NOMO-1 treated with DMSO at 0.1 percent for 48 hours (cell line): ENCODE measurements at regions not wholly inside any gene's neighbourhood (a gene's known extent, or its start where the extent isn't known, plus 50 kb on each side); places are given as distances from the start of the nearest gene placed in this dataset.
"Not testable (repeated sequence)": the region's sequence is repeated elsewhere in the genome, so short reads cannot be mapped to it uniquely, and the experiment has no call there.

Source experiments
- DNase-seq: peaks from one replicate; lab custom pipeline; 2025; ENCODE audit not compliant: unreplicated experiment; lab: John Stamatoyannopoulos, UW

- no peak for DNase-seq
Measured at GRCh38 chr13:33545492-33545891, 259.9 kb upstream of the STARD13 start.

- no peak for DNase-seq
Measured at GRCh38 chr13:33547035-33547434, 261.5 kb upstream of the STARD13 start.

DNA sequence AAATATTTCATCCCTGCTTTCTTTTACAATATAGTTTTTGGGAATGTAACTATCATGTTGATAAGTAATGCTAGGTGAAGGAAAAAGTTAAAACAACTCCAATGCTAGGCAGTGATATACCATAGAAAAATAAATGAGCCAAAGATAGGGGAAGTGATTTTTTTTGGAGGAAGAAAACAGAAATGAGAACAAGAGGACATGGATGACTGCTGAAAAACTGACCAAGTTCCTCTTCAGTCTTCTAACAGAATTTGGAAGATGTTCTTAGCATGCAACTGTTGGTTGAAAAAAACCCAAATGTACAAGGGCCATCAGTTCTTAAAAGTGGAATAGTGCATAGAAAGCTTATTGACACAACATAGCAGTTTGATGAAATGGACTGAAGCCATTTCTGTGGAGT is 262.5 kb upstream of the STARD13 start:
- peak; percentile 79 for DNase-seq

DNA sequence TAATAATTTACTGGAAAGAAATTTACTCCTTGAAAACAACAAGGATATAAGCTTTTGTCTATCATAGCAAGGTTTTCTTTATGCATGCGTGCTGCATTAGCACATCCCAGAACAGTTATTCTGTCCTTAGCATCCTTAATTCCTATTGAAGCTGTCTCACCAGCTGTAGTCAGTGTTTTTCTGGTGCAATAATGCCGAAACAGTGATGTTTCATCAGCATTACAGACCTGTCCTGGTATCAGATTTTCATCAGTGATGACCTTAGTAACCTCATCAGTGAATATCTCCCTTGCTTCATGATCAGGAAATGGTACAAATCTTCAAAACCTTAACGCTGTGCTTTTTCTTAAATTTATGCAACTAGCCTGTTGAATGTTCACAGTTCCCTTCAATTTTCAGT is 264.7 kb upstream of the STARD13 start:
- DNase-seq, result no peak

GRCh38 chr13:33550885-33551284 is 265.3 kb upstream of the STARD13 start:
- peak; percentile 18 for DNase-seq

DNA sequence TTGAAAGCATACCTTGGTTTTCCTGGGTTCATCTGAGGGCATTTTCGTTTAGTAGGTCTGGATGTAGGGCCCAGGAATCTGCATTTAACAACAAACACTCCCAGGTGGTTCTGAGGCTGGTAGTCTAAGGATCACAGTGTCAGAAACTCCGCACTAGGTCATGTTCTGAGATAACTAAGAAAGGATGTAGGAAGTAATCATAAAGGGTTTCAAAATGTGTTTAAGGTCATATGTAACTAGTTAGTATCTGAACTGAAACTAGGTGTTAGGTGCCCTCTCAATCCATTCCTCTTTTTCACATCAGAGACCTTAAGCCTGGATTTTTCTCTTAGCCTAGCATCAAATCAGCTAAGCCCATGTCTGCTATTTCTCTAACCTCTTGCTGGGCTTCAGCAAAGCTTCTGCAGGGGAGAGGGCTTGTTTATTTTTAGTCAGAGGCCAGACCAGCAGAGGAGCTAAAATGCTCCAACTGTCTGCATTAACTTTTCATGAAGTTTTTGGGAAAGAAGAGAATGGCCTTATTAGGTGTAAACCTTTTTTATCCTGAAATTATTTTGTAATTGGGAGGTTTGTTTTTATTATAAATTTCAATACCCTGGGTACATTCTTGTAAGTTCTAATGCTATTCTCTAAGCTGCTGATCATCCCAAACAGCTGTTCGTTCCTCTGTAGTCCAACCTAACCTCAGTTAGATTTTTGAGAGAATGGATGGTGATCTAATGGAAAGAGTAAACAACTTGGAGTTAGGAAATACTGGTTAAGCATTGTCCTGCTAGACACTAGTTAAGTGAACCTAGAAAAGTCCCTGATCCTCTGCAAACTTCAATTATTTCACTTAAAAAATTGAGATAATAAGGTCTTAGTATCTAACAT is 262.8 kb upstream of the RFC3 start:
- DNase-seq, result no peak

- no peak for DNase-seq
Measured at GRCh38 chr13:33556828-33557227, 261.1 kb upstream of the RFC3 start.

DNA sequence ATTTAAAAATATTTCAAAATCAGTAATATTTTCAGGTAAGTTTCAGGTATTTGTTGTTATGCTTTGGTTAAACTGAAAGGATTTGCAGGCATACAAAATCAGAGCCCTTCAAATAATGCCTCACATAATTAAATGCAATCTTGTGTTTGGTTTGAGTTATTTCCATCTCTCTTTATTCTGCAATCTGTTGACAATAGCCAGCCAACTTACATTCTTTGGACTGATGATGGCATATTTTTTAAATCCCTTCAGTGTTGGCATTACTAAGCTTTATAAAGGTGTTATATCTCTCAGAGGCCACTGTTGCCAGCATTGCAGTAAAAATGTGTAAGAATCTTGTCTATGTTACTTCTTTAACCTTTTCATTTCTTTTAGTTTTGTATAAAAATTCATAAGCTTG is 257.2 kb upstream of the RFC3 start:
- DNase-seq, result no peak

DNA sequence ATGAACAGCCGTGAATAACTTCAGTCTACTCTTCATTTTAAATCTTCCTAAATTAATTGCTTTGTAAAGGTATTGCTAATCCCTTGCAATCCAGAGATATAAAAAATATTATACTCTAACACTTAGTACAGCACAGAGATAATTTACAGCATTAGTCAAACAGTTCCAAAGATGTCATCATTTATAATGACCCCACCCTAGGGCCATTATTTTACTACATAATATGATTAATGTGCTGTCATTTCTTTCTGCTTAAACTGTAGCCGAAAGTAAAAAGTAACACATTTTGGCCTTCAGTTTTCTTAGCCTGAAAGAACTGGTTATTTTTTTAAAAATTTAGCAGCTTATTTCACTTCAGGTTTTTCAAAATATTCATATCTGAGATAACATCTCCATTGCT is 256.3 kb upstream of the RFC3 start:
- DNase-seq, result no peak

GRCh38 chr13:33571618-33572017 is 246.3 kb upstream of the RFC3 start:
- no peak for DNase-seq

DNA sequence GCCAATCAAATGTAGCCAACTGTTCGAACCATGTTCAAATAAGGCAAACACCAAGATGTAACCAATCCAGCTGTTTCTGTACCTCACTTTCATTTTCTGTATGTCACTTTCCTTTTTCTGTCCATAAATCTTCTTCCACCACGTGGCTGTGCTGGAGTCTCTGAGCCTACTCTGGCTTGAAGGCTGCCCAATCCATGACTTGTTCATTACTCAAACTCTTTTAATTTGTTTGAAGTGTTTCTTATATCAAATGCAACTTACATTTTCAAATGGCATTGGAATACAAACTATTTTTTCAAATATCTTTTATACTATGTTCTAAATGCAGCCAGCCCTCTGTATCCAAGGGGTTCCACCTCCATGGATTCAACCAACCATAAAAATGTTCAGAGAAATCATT is 245.6 kb upstream of the RFC3 start:
- DNase-seq, result not testable (repeated sequence)

- no peak for DNase-seq
Measured at GRCh38 chr13:33575378-33575777, 242.6 kb upstream of the RFC3 start.

DNA sequence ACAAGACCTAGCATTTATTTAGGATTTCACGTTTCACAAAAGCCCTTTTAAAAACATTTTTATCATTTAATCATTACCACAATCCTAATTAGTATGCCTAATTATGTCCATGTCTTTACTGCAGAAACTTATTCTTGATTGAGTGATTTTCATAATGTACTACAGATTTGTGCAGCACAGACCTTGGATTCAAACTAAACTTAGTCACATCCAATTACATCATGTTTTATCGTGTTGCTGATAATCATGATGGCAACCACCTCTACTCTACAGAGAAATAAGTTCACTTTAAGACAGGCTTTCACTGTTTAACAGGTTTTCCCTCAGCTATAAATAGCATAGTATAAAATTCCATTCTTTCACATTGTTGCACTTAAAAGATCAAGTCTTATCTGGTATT is 240.9 kb upstream of the RFC3 start:
- no peak for DNase-seq

DNA sequence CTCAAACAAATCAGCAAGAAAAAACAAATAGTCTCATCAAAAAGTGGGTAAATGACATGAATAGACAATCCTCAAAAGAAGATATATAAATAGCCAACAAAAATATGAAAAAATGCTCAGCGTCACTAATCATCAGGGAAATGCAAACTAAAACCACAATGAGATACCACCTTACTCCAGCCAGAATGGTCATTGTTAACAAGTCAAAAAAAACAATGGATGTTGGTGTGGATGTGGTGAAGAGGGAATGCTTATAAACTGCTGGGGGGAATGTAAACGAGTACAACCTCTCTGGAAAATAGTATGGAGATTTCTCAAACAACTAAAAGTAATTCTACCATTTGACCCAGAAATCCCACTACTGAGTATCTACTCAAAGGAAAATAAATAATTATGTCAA is 239.2 kb upstream of the RFC3 start:
- no peak for DNase-seq

GRCh38 chr13:33582121-33582520 is 235.8 kb upstream of the RFC3 start:
- no peak for DNase-seq

DNA sequence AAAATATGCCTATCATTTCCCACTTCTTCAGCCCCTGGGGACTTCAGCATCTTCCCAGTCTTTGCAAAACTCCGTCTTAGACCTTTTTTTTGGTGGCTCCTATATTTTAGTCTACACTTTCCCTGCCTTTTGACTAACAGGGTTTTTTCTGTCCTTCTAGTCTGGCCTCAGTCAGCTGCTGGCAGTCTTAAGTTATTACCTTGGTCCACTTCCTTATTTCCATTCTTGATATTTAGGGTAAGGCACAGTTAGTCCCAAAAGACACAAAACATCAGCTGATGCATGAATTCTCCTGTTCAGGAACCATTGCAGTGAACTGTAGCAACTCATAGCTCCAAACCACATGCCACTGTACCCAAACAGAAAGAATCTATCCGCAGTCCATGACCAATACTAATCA is 234.6 kb upstream of the RFC3 start:
- DNase-seq, result no peak

GRCh38 chr13:33590936-33591335 is 227.0 kb upstream of the RFC3 start:
- no peak for DNase-seq

- DNase-seq, result no peak
Measured at GRCh38 chr13:33606692-33607091, 211.3 kb upstream of the RFC3 start.

DNA sequence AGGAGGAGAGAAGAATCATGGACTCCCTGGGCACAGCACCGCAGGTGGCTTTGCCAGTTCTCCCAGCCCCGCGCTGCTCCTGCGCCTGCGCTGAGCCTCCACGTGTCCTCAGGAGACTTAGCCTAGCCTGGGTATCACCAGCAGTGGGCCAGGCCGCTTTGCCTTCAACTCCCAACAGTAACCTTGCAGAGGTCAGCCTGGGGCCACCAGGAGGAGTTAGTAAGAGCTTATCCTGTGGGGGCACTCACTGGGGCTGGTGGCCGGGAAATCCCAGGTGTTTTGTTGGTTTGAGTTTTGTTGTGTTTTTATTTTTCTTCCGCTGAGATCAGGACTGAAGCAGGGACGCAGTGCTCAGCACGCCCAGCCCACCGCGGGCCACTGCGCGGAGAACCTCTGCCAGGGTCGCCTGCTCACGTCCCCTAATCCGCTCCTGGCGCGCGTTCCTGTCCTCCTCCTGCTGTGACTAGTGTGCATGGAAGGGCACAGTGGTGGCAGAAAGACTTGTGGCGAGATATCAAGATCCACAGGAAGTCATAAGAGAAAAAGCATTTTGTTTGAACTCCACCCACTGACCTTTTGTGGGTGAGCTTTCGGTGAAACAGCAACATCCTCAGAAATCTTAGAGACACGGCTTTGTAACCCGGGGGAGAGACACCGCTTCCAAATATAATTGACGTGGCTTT is 207.4 kb upstream of the RFC3 start:
- no peak for DNase-seq

GRCh38 chr13:33611121-33611805 is 206.7 kb upstream of the RFC3 start:
- DNase-seq, result no peak

DNA sequence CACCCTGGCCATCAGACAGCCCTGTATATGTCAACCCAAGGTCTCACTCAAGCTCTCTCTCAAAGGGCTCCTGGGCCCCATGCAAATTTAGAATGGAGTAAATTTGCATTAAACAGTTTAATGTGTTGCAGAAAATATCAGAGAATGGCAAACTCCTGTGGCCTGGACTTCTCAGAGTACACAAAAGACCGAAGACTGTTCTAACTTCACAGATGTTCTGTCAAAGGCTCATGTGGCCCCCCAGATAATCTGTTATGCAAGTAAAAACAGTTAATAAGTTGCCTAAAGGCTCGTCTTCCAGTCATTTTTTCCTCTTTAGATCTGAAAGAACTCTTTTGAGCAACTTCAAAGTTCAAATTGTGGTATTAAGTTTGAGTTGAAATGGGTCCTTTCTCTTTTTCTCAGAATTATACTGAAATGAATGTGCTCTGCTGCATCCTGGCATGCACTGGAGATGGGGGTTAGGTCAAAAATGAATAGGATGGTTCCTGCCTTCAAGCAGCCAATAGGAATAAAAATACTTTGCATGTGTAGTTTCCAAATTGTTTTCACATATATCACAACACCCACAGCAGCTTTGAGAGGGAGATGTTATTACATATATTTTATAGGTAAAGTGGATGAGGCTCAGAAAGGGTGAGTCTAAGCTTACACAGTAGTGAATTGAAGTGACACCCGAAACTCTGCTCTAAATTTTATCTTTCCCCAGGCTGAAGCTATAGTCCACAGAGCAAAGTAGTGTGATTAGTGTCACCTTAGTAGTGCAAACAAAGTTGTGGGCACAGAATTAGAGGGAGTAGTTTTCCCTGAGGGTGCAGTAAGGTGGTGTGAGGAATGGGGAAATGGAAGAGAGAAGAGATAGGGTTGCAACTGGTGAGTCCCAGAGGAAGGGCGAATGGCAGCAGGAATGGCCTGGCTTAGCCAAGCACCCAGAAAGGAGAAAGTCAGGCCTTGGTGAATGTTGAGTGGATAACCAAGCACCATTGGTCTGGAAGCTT is 205.0 kb upstream of the RFC3 start:
- DNase-seq, result no peak
